ENCODE measurements at regions not wholly inside any gene's neighbourhood (a gene's known extent, or its start where the extent isn't known, plus 50 kb on each side); places are given as distances from the start of the nearest gene placed in this dataset.

DNA sequence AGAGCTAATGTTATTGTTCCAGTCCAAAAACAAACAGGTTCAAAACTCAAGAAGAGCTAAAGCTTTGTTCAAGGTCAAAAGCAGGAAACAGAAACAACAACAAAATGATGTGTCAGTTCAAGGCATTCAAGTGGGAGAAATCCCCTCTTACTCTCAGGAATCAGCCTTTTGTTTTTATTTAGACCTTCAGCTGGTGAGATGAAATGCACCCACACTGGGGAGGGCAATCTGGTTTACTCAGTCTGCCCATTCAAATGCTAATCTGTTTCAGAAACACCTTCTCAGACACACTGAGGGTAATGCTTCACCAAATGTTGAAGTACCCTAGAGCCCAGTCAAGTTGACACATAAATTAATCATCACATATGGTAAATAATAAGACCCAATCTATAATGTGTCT is 150.6 kb downstream of the TMX3 start:
- Histone ChIP-seq H3K27me3 (ENCODE audit: control insufficient read depth, insufficient read depth, low read length) (no peaks in the 10 kb centered on the region), H3K4me3 (ENCODE audit: low read length) (no peak overlapping the region), H3K9ac (ENCODE audit: low read length) (no peak overlapping the region), H3K4me1 (ENCODE audit: control insufficient read depth, insufficient read depth, low read length) (no peaks in the 10 kb centered on the region), H3K36me3 (ENCODE audit: control insufficient read depth, insufficient read depth, low read length) (no peaks in the 10 kb centered on the region), H3K27ac (ENCODE audit: low read depth, low read length) (no peak overlapping the region)

DNA sequence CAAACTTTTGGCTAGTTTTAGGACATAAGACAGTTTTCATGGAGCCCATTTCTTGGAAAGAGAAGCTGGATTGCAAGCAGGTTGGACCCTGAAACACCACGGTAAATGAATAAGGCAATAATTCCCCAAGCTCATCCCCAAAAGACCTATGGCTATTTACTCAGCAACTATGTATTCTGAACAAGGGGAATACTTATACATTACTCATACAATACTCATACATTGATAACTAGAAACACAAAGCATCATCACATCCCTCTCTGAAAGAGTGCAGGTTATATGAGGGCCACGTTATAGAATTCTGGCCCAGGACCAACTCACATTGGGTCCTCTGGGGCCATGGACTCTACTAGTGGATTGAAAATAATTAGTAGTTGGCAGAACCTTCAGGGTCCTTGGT is 154.8 kb downstream of the TMX3 start:
- Histone ChIP-seq H3K4me1 (ENCODE audit: control insufficient read depth, insufficient read depth, low read length) (no peaks in the 10 kb centered on the region), H3K27me3 (ENCODE audit: control insufficient read depth, insufficient read depth, low read length) (no peaks in the 10 kb centered on the region), H3K9ac (ENCODE audit: low read length) (no peak overlapping the region), H3K36me3 (ENCODE audit: control insufficient read depth, insufficient read depth, low read length) (no peaks in the 10 kb centered on the region), H3K4me3 (ENCODE audit: low read length) (no peak overlapping the region), H3K27ac (ENCODE audit: low read depth, low read length) (no peak overlapping the region)

DNA sequence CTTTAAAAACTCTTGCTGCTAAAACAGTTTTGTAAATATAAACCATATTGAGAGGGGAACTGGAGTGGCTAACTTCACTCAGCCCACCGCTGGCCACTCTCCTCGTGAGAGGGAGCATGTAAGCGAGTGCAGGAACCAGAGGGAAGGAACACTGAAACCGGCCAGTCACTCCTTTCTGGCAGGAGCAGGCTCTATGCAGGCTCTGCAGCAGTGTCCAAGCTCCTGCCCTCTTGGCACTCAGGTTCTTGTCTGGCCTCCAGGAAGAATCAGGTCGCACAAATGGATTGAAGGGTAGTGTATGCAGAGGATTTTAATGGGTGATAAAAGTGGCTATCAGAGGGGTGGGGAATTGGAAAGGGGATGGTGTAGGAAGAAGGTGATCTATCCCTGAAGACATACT is 157.7 kb downstream of the TMX3 start:
- Histone ChIP-seq H3K27ac (ENCODE audit: low read depth, low read length) (no peak overlapping the region), H3K36me3 (ENCODE audit: control insufficient read depth, insufficient read depth, low read length) (no peaks in the 10 kb centered on the region), H3K4me3 (ENCODE audit: low read length) (no peak overlapping the region), H3K9ac (ENCODE audit: low read length) (no peak overlapping the region), H3K4me1 (ENCODE audit: control insufficient read depth, insufficient read depth, low read length) (no peaks in the 10 kb centered on the region), H3K27me3 (ENCODE audit: control insufficient read depth, insufficient read depth, low read length) (no peaks in the 10 kb centered on the region)

DNA sequence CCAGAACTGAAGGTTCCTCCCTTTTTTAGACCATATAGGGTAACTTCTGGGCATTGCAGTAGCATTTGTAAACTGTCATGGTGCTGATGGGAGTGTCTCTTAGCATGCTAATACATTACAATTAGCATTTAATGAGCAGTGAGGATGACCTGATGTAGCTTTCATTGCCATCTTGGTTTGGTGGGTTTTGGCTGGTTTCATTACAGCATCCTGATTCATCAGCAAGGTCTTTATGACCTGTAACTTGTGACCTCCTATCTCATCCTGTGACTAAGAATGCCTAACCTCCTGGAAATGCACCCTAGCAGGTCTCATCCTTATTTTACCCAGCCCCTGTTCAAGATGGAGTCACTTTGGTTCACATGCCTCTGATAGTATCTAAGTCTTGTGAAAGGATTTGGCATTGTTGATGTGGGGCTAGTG is 159.0 kb downstream of the TMX3 start:
- Histone ChIP-seq H3K36me3 (ENCODE audit: control insufficient read depth, insufficient read depth, low read length) (no peaks in the 10 kb centered on the region), H3K27ac (ENCODE audit: low read depth, low read length) (no peak overlapping the region), H3K4me3 (ENCODE audit: low read length) (no peak overlapping the region), H3K4me1 (ENCODE audit: control insufficient read depth, insufficient read depth, low read length) (no peaks in the 10 kb centered on the region), H3K27me3 (ENCODE audit: control insufficient read depth, insufficient read depth, low read length) (no peaks in the 10 kb centered on the region), H3K9ac (ENCODE audit: low read length) (no peak overlapping the region)

DNA sequence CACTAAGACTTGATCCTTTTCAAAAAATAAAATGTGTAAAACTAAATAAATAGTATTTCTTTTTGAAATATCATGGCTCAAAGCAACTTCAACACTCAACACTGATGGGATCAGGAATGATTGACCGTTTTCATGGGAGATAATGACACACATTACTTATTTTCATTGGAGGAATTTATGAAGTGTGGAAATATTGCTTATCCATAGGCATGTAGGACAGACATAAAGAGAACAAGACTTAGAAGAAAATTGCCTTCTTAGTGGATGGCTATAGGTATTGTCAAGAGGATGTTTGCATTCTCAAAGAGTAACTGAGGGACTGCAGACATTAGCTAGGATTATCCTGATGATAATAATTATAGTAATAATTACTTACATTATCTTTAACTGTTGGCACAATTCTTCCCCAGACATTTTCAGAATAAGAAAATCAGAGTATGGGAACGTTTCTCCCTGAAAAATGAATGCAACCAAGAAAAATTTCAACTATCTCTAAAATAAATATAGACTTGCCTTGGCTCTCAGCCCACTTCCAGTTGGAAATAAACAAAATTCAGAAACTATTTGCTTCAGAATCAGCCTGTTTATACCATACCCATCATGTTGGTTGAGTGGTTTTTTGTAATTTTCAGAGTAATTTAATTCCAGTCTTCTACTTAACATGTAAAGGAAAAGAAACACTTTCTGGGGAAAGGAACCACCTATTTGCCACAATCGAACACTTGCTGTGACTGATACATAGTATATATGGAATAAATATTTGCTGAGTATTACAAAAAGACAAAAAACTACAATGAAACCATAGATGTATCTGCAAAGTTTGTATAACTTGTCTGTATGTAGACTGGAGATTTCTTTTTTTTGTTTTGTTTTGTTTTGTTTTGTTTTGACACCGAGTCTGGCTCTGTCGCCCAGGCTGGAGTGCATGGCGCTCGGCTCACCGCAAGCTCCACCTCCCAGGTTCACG is 165.7 kb downstream of the TMX3 start:
- no peaks in the 10 kb centered on the region for H3K36me3 ChIP-seq (ENCODE audit: control insufficient read depth, insufficient read depth, low read length)
- H3K4me3 ChIP-seq (ENCODE audit: low read length): no peak overlapping the region
- no peaks in the 10 kb centered on the region for H3K27me3 ChIP-seq (ENCODE audit: control insufficient read depth, insufficient read depth, low read length)
- no peaks in the 10 kb centered on the region for H3K4me1 ChIP-seq (ENCODE audit: control insufficient read depth, insufficient read depth, low read length)
- no peak overlapping the region for H3K9ac ChIP-seq (ENCODE audit: low read length)
- no peak overlapping the region for H3K27ac ChIP-seq (ENCODE audit: low read depth, low read length)

DNA sequence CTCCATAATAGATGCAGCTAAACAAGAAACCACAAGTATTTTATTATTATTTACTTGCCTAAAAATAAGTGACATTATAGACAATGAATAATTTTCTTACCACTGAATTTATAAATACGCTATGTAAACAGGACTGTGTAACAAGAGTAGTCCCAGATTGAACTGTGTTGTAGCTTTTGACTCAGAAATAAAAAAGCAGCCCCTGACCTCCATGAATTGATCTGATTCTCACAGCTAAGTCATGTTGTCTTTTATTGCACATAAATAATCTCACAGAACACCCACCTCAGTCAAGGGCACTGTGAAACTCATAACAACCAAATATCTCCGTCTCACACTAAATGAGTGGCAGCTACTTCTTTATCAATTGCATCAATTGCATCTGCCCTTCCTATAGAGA is 171.6 kb downstream of the TMX3 start:
- no peak overlapping the region for H3K9ac ChIP-seq (ENCODE audit: low read length)
- no peak overlapping the region for H3K4me3 ChIP-seq (ENCODE audit: low read length)
- no peak overlapping the region for H3K27ac ChIP-seq (ENCODE audit: low read depth, low read length)
- H3K4me1 ChIP-seq (ENCODE audit: control insufficient read depth, insufficient read depth, low read length): no peaks in the 10 kb centered on the region
- no peaks in the 10 kb centered on the region for H3K27me3 ChIP-seq (ENCODE audit: control insufficient read depth, insufficient read depth, low read length)
- no peaks in the 10 kb centered on the region for H3K36me3 ChIP-seq (ENCODE audit: control insufficient read depth, insufficient read depth, low read length)

DNA sequence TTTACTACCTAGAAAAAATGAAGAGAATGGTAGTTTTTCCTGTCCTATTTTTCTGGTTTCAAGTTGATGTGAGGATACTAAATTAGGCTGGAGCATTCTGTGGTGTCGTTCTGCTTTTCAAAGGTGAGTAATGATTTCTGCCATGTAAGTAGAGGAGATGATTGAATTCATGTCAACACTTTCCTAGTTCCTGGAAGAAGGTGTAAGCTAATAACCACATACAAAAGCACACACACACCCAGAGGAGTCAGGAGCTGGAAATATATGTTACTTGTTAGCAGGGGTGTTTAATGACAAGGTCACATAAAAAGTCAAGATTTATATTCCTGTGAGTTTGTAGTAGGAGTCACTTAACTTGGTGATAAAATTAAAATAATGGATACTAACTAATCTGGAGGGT is 172.1 kb downstream of the TMX3 start:
- H3K36me3 ChIP-seq (ENCODE audit: control insufficient read depth, insufficient read depth, low read length): no peaks in the 10 kb centered on the region
- no peak overlapping the region for H3K4me3 ChIP-seq (ENCODE audit: low read length)
- H3K4me1 ChIP-seq (ENCODE audit: control insufficient read depth, insufficient read depth, low read length): no peaks in the 10 kb centered on the region
- no peak overlapping the region for H3K9ac ChIP-seq (ENCODE audit: low read length)
- no peak overlapping the region for H3K27ac ChIP-seq (ENCODE audit: low read depth, low read length)
- no peaks in the 10 kb centered on the region for H3K27me3 ChIP-seq (ENCODE audit: control insufficient read depth, insufficient read depth, low read length)

DNA sequence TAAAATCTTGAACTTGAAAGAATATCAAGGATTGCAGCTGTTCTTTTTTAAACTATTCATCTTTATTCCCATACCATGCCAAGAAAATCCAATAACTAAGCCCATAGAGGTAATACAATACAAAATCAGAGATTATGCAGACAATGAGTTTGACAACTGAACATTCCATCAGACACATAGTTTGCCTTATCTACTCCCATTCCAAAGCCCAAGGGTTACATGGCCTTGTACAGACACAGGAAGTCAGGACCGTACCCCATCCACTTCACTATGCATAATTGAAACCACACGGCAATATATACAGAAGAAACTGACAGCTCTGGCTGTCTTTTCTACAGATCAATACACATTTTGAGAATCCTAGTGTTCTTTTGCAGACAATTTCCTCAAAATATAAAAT is 181.3 kb downstream of the TMX3 start:
- Histone ChIP-seq H3K9ac (ENCODE audit: low read length) (no peak overlapping the region), H3K4me1 (ENCODE audit: control insufficient read depth, insufficient read depth, low read length) (no peaks in the 10 kb centered on the region), H3K27me3 (ENCODE audit: control insufficient read depth, insufficient read depth, low read length) (no peaks in the 10 kb centered on the region), H3K4me3 (ENCODE audit: low read length) (no peak overlapping the region), H3K27ac (ENCODE audit: low read depth, low read length) (no peak overlapping the region), H3K36me3 (ENCODE audit: control insufficient read depth, insufficient read depth, low read length) (no peaks in the 10 kb centered on the region)

DNA sequence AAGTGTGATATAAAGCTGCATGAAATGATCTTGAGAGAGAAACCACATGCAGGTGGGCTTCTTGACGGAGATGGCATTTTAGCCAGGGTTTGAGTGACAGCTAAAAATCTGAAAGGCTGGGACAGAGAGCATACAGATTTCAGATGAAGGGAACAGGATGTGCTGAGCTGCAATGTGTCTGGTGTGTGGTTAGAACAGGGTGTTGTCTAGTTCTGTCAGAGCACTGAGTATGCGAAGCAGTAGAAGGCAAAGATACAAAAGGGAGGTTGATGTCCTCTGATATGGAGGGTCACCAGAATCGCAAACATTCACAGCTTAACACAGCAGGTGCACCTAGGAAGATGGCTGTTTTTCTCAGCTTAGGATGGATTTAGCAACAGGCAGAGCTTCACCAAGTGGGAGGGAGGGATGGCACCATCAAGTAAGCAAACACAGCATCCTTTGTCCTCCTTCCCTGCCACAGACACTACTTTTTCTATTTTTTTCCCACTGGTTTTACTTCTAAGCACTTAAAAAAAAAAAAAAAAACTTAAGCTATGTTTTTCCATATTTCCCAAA is 182.5 kb downstream of the TMX3 start:
- Histone ChIP-seq H3K27ac (ENCODE audit: low read depth, low read length) (no peak overlapping the region), H3K4me1 (ENCODE audit: control insufficient read depth, insufficient read depth, low read length) (no peaks in the 10 kb centered on the region), H3K9ac (ENCODE audit: low read length) (no peak overlapping the region), H3K4me3 (ENCODE audit: low read length) (no peak overlapping the region), H3K36me3 (ENCODE audit: control insufficient read depth, insufficient read depth, low read length) (no peaks in the 10 kb centered on the region), H3K27me3 (ENCODE audit: control insufficient read depth, insufficient read depth, low read length) (no peaks in the 10 kb centered on the region)

DNA sequence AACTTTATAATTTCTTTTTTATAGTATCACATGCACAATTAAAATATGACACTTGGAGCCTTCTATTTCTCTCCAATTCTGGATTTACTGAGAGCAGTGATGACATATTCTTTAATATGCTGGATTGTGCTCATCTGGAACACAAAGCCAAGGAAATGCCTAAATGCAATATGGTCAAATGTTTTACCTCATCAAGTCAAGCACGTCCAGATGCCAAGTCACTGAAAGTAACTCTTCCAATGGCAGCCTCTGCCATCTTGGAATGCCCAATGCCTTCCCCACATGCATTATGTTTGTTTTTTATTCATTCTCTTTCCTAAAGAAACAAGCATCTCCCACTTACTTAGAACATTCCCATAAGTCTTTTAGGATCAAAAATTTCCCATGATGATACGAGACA is 189.8 kb downstream of the TMX3 start:
- H3K4me3 ChIP-seq (ENCODE audit: low read length): no peak overlapping the region
- H3K27me3 ChIP-seq (ENCODE audit: control insufficient read depth, insufficient read depth, low read length): no peaks in the 10 kb centered on the region
- no peak overlapping the region for H3K27ac ChIP-seq (ENCODE audit: low read depth, low read length)
- H3K4me1 ChIP-seq (ENCODE audit: control insufficient read depth, insufficient read depth, low read length): no peaks in the 10 kb centered on the region
- no peak overlapping the region for H3K9ac ChIP-seq (ENCODE audit: low read length)
- no peaks in the 10 kb centered on the region for H3K36me3 ChIP-seq (ENCODE audit: control insufficient read depth, insufficient read depth, low read length)

DNA sequence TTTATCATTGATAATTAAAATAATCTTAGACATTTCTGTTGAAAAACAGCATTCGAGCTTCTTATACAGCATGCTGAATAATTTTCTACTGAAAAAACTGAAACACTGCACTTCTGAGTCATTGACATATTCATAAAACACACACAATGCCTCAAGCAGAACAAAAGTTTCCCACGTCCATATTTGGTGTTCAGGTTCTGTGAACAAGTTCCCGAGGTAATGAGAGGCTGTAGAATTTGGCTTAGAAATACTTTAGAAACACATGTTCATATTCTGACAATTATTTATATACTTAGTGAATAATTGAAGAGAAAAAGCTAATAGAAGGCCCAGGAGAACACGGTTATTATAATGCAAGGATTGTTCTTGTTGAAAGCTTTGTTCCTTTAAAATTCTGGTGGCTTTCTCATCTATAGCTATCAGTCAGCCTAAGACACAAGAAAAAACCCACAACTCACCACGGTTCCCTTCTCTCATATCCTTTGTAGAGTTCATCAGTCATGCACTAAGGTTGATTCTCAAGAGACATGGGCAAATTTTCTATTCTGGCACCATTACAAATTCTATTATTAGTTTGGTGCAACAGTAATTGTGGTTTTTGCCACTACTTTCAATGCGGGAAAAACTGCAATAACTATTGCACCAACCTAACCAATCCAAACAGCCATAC is 194.4 kb downstream of the TMX3 start:
- no peaks in the 10 kb centered on the region for H3K36me3 ChIP-seq (ENCODE audit: control insufficient read depth, insufficient read depth, low read length)
- no peaks in the 10 kb centered on the region for H3K27me3 ChIP-seq (ENCODE audit: control insufficient read depth, insufficient read depth, low read length)
- H3K4me1 ChIP-seq (ENCODE audit: control insufficient read depth, insufficient read depth, low read length): no peaks in the 10 kb centered on the region
- no peak overlapping the region for H3K9ac ChIP-seq (ENCODE audit: low read length)
- no peak overlapping the region for H3K4me3 ChIP-seq (ENCODE audit: low read length)
- no peak overlapping the region for H3K27ac ChIP-seq (ENCODE audit: low read depth, low read length)

DNA sequence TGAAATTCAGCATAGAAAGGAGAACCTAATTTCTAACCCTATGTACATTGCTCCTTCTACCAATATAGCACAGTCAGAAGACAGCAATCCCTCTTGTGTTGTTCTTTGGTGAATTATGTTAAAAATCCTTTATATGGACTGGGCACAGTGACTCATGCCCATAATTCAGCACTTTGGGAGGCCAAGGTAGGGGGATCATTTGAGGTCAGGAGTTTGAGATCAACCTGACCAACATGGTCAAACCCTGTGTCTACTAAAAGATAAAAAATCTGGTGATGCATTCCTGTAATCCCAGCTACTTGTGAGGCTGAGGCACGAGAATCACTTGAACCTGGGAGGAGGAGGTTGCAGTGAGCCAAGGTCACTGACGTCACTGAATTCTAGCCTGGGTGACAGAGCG is 195.6 kb downstream of the TMX3 start:
- H3K27me3 ChIP-seq (ENCODE audit: control insufficient read depth, insufficient read depth, low read length): no peaks in the 10 kb centered on the region
- no peaks in the 10 kb centered on the region for H3K4me1 ChIP-seq (ENCODE audit: control insufficient read depth, insufficient read depth, low read length)
- H3K9ac ChIP-seq (ENCODE audit: low read length): no peak overlapping the region
- H3K36me3 ChIP-seq (ENCODE audit: control insufficient read depth, insufficient read depth, low read length): no peaks in the 10 kb centered on the region
- H3K27ac ChIP-seq (ENCODE audit: low read depth, low read length): no peak overlapping the region
- no peak overlapping the region for H3K4me3 ChIP-seq (ENCODE audit: low read length)
